Chondrocyte (in vitro differentiated cells): ENCODE measurements at regions not wholly inside any gene's neighbourhood (a gene's known extent, or its start where the extent isn't known, plus 50 kb on each side); places are given as distances from the start of the nearest gene placed in this dataset.

Source experiments
- DNase-seq: peaks from one replicate; pipeline ENCODE4 v3.0.0; 2021; ENCODE audit warnings: mixed read lengths, low spot score
- H3K27ac Mint-ChIP-seq: one replicate; pipeline ENCODE4 v1.8.0; 2021; ENCODE audit warnings: mild to moderate bottlenecking, moderate library complexity, mixed read lengths; ENCODE audit not compliant: unreplicated experiment
- H3K27me3 Mint-ChIP-seq: 2 replicates; pipeline ENCODE4 v1.8.0; 2021; ENCODE audit warnings: low read depth, mixed read lengths
- H3K36me3 Mint-ChIP-seq: 2 replicates; pipeline ENCODE4 v1.8.0; 2021; ENCODE audit warnings: low read depth, mixed read lengths
- H3K4me1 Mint-ChIP-seq: 2 replicates; pipeline ENCODE4 v1.8.0; 2021; ENCODE audit warnings: low read depth, mild to moderate bottlenecking, mixed read lengths
- H3K4me3 Mint-ChIP-seq: one replicate; pipeline ENCODE4 v1.8.0; 2021; ENCODE audit warnings: mild to moderate bottlenecking, moderate library complexity, mixed read lengths; ENCODE audit not compliant: unreplicated experiment
- H3K9me3 Mint-ChIP-seq: 2 replicates; pipeline ENCODE4 v1.8.0; 2021; ENCODE audit warnings: low read depth, mixed read lengths
- CTCF ChIP-seq: fragments of 200-600 bp; sonication (generic); IDR thresholded peaks from 2 replicates; pipeline ENCODE4 v1.5.0; 2021; ENCODE audit warnings: antibody characterized with exemption, mild to moderate bottlenecking, moderate library complexity

GRCh38 chr2:12970861-12971260, 254.1 kb downstream of the TRIB2 start:
- Mint-ChIP-seq H3K4me3 (no peak overlapping the region), H3K27me3 (no peaks in the 10 kb centered on the region), H3K9me3 (peaks cover 3% of the 10 kb centered on the region), H3K27ac (peak overlapping the region; percentile 24), H3K36me3 (no peaks in the 10 kb centered on the region), H3K4me1 (peaks cover 22% of the 10 kb centered on the region)
- TF ChIP-seq CTCF: no peak
- DNase-seq: no peak

GRCh38 chr2:12971581-12972365, 255.0 kb downstream of the TRIB2 start:
- no peak for TF ChIP-seq CTCF
- H3K4me3 Mint-ChIP-seq: no peak overlapping the region
- DNase-seq: no peak
- H3K9me3 Mint-ChIP-seq: peaks cover 3% of the 10 kb centered on the region
- H3K4me1 Mint-ChIP-seq: peaks cover 19% of the 10 kb centered on the region
- no peaks in the 10 kb centered on the region for H3K36me3 Mint-ChIP-seq
- no peaks in the 10 kb centered on the region for H3K27me3 Mint-ChIP-seq
- H3K27ac Mint-ChIP-seq: no peak overlapping the region

GRCh38 chr2:12978066-12978835, 261.5 kb downstream of the TRIB2 start:
- H3K4me1 Mint-ChIP-seq: peaks cover 18% of the 10 kb centered on the region
- H3K27me3 Mint-ChIP-seq: no peaks in the 10 kb centered on the region
- H3K27ac Mint-ChIP-seq: no peak overlapping the region
- H3K36me3 Mint-ChIP-seq: peaks cover 4% of the 10 kb centered on the region
- no peak overlapping the region for H3K4me3 Mint-ChIP-seq
- H3K9me3 Mint-ChIP-seq: no peaks in the 10 kb centered on the region
- DNase-seq: no peak
- TF ChIP-seq CTCF: no peak

GRCh38 chr2:12979066-12979465, 262.3 kb downstream of the TRIB2 start:
- Mint-ChIP-seq H3K36me3 (peaks cover 4% of the 10 kb centered on the region), H3K9me3 (no peaks in the 10 kb centered on the region), H3K4me1 (peaks cover 18% of the 10 kb centered on the region), H3K27me3 (no peaks in the 10 kb centered on the region), H3K27ac (no peak overlapping the region), H3K4me3 (no peak overlapping the region)
- TF ChIP-seq CTCF: no peak
- DNase-seq: no peak

GRCh38 chr2:12980817-12981216, 264.1 kb downstream of the TRIB2 start:
- no peak overlapping the region for H3K4me3 Mint-ChIP-seq
- H3K27ac Mint-ChIP-seq: no peak overlapping the region
- no peak for TF ChIP-seq CTCF
- peaks cover 18% of the 10 kb centered on the region for H3K4me1 Mint-ChIP-seq
- no peaks in the 10 kb centered on the region for H3K27me3 Mint-ChIP-seq
- H3K9me3 Mint-ChIP-seq: no peaks in the 10 kb centered on the region
- peaks cover 4% of the 10 kb centered on the region for H3K36me3 Mint-ChIP-seq
- no peak for DNase-seq
